Stimulated activated CD4-positive, alpha-beta T cell treated with anti-CD3 and anti-CD28 coated beads, Interleukin-12 subunit alpha, Interleukin-12 subunit beta, amount 100 ng/mL, for 24 hours (primary cell): ENCODE measurements at regions not wholly inside any gene's neighbourhood (a gene's known extent, or its start where the extent isn't known, plus 50 kb on each side); places are given as distances from the start of the nearest gene placed in this dataset.

ENCODE experiments used
- DNase-seq, 2 experiments: peaks; one replicate each; pipeline ENCODE4 v3.0.0-alpha.2; 2020; ENCODE audit warnings: low read depth in 2 of 2

GRCh38 chr4:20403846-20404245 lies 152.1 kb downstream of the SLIT2 start:
- no peak for DNase-seq

GRCh38 chr4:20408611-20409010 lies 156.9 kb downstream of the SLIT2 start:
- no peak for DNase-seq

- DNase-seq = no peak
These were observed 160.4 kb downstream of the SLIT2 start for GRCh38 chr4:20412072-20412471.

GRCh38 chr4:20416800-20417199 lies 165.1 kb downstream of the SLIT2 start:
- no peak for DNase-seq

GRCh38 chr4:20418861-20419451 lies 167.3 kb downstream of the SLIT2 start:
- DNase-seq = no peak

- no peak for DNase-seq
These were observed 169.4 kb downstream of the SLIT2 start for GRCh38 chr4:20420916-20421602.

- DNase-seq = no peak
These were observed 169.9 kb downstream of the SLIT2 start for GRCh38 chr4:20421603-20421985.

- peak in 1 of 2 experiments; percentile 23 for DNase-seq
These were observed 170.7 kb downstream of the SLIT2 start for GRCh38 chr4:20422398-20422797.

- no peak for DNase-seq
These were observed 171.7 kb downstream of the SLIT2 start for GRCh38 chr4:20423420-20423819.

GRCh38 chr4:20426028-20426427 lies 174.3 kb downstream of the SLIT2 start:
- DNase-seq = no peak

GRCh38 chr4:20428436-20429160 lies 176.9 kb downstream of the SLIT2 start:
- no peak for DNase-seq

- DNase-seq = no peak
These were observed 178.7 kb downstream of the SLIT2 start for GRCh38 chr4:20430259-20430941.

- DNase-seq = no peak
These were observed 179.8 kb downstream of the SLIT2 start for GRCh38 chr4:20431543-20431951.

- no peak for DNase-seq
These were observed 180.4 kb downstream of the SLIT2 start for GRCh38 chr4:20432088-20432487.

GRCh38 chr4:20433097-20433705 lies 181.5 kb downstream of the SLIT2 start:
- no peak for DNase-seq

- no peak for DNase-seq
These were observed 188.5 kb downstream of the SLIT2 start for GRCh38 chr4:20440170-20440569.

- no peak for DNase-seq
These were observed 191.5 kb downstream of the SLIT2 start for GRCh38 chr4:20443015-20443805.

- no peak for DNase-seq
These were observed 193.1 kb downstream of the SLIT2 start for GRCh38 chr4:20444599-20445337.

GRCh38 chr4:20445933-20446723 lies 194.4 kb downstream of the SLIT2 start:
- no peak for DNase-seq

GRCh38 chr4:20447103-20447502 lies 195.4 kb downstream of the SLIT2 start:
- no peak for DNase-seq
